Loucy (cell line): ENCODE measurements at regions not wholly inside any gene's neighbourhood (a gene's known extent, or its start where the extent isn't known, plus 50 kb on each side); places are given as distances from the start of the nearest gene placed in this dataset.

Experiments
- CTCF ChIP-seq: fragments of 200-600 bp; sonication (generic); conservative IDR thresholded peaks from 2 replicates; pipeline ENCODE4 v1.5.1; 2014; ENCODE audit warnings: mild to moderate bottlenecking, antibody characterized with exemption, low read length
- EZH2phosphoT487 ChIP-seq: fragments of 200-600 bp; IDR thresholded peaks from 2 replicates; pipeline ENCODE4 v1.6.1; 2018; ENCODE audit warnings: antibody characterized with exemption, mild to moderate bottlenecking, moderate library complexity, borderline replicate concordance

GRCh38 chr20:40963505-40963845, 65.1 kb upstream of the TOP1 start:
- TF ChIP-seq CTCF (no peak), EZH2phosphoT487 (no peak)
